ENCODE measurements at regions not wholly inside any gene's neighbourhood (a gene's known extent, or its start where the extent isn't known, plus 50 kb on each side); places are given as distances from the start of the nearest gene placed in this dataset.

GRCh38 chr7:41255113-41255512 is 447.8 kb downstream of the INHBA start:
- H3K9me3 ChIP-seq, result no peaks in the 10 kb centered on the region
- H3K27me3 ChIP-seq, result no peaks in the 10 kb centered on the region
- TF ChIP-seq CTCF (IDR thresholded peaks at IDR 0.05) (no peak), POLR2AphosphoS5 (IDR thresholded peaks at IDR 0.05) (no peak), EP300 (IDR thresholded peaks at IDR 0.05) (no peak), POLR2A (IDR thresholded peaks at IDR 0.05; ENCODE audit: low read depth) (no peak)
- WGBS, result 100% methylated on average over 3 of the region's 3 CpGs
- no peak for DNase-seq (ENCODE audit: extremely low spot score)
- H3K27ac ChIP-seq (replicated peaks in 1 of 4), result no peak overlapping the region
- no peaks in the 10 kb centered on the region for H3K36me3 ChIP-seq
- intact Hi-C loops (cut with DNase I), result no loop called here
- no peaks in the 10 kb centered on the region for H3K4me1 ChIP-seq
- H3K4me3 ChIP-seq, result no peak overlapping the region

- H3K27me3 ChIP-seq, result no peaks in the 10 kb centered on the region
- no peak for DNase-seq (ENCODE audit: extremely low spot score)
- no peaks in the 10 kb centered on the region for H3K36me3 ChIP-seq
- WGBS, result 98% methylated on average over 6 of the region's 6 CpGs
- intact Hi-C loops (cut with DNase I), result no loop called here
- TF ChIP-seq POLR2AphosphoS5 (IDR thresholded peaks at IDR 0.05) (no peak), CTCF (IDR thresholded peaks at IDR 0.05) (no peak), POLR2A (IDR thresholded peaks at IDR 0.05; ENCODE audit: low read depth) (no peak)
- no peaks in the 10 kb centered on the region for H3K4me1 ChIP-seq
- H3K4me3 ChIP-seq, result no peak overlapping the region
- H3K27ac ChIP-seq (replicated peaks in 1 of 4), result no peak overlapping the region
- no peaks in the 10 kb centered on the region for H3K9me3 ChIP-seq
These were observed 449.9 kb downstream of the INHBA start for GRCh38 chr7:41252957-41253356.

- no peak for TF ChIP-seq EP300 (IDR thresholded peaks at IDR 0.05)
- no peak for TF ChIP-seq POLR2AphosphoS5 (IDR thresholded peaks at IDR 0.05)
- no peak for TF ChIP-seq CTCF (IDR thresholded peaks at IDR 0.05)
- TF ChIP-seq POLR2A (IDR thresholded peaks at IDR 0.05; ENCODE audit: low read depth), result no peak
- no peaks in the 10 kb centered on the region for H3K9me3 ChIP-seq
- H3K27ac ChIP-seq (replicated peaks in 1 of 4), result no peak overlapping the region
- no peaks in the 10 kb centered on the region for H3K27me3 ChIP-seq
- no peak overlapping the region for H3K4me3 ChIP-seq
- no peaks in the 10 kb centered on the region for H3K4me1 ChIP-seq
- DNase-seq (ENCODE audit: extremely low spot score), result no peak
- H3K36me3 ChIP-seq, result no peaks in the 10 kb centered on the region
- 72% methylated on average over 1 of the region's 1 CpG for WGBS
- intact Hi-C loops (cut with DNase I), result no loop called here
These were observed 450.3 kb downstream of the INHBA start for GRCh38 chr7:41252551-41252950.

- Histone ChIP-seq H3K9me3 (no peaks in the 10 kb centered on the region), H3K36me3 (no peaks in the 10 kb centered on the region), H3K4me3 (no peak overlapping the region), H3K27ac (replicated peaks in 1 of 4) (no peak overlapping the region), H3K4me1 (no peaks in the 10 kb centered on the region), H3K27me3 (no peaks in the 10 kb centered on the region)
- intact Hi-C loops (cut with DNase I), result no loop called here
- TF ChIP-seq EP300 (IDR thresholded peaks at IDR 0.05), result no peak
- no peak for TF ChIP-seq POLR2A (IDR thresholded peaks at IDR 0.05; ENCODE audit: low read depth)
- TF ChIP-seq POLR2AphosphoS5 (IDR thresholded peaks at IDR 0.05), result no peak
- no peak for TF ChIP-seq CTCF (IDR thresholded peaks at IDR 0.05)
- WGBS, result 95% methylated on average over 5 of the region's 5 CpGs
- DNase-seq (ENCODE audit: extremely low spot score), result no peak
These were observed 455.6 kb downstream of the INHBA start for GRCh38 chr7:41247143-41247865.

GRCh38 chr7:41245916-41246315 is 457.0 kb downstream of the INHBA start:
- Histone ChIP-seq H3K27me3 (no peaks in the 10 kb centered on the region), H3K9me3 (no peaks in the 10 kb centered on the region), H3K4me3 (no peak overlapping the region), H3K4me1 (no peaks in the 10 kb centered on the region), H3K27ac (replicated peaks in 1 of 4) (no peak overlapping the region), H3K36me3 (no peaks in the 10 kb centered on the region)
- no peak for DNase-seq (ENCODE audit: extremely low spot score)
- WGBS, result 100% methylated on average over 1 of the region's 1 CpG
- intact Hi-C loops (cut with DNase I), result no loop called here
- TF ChIP-seq EP300 (IDR thresholded peaks at IDR 0.05) (no peak), POLR2AphosphoS5 (IDR thresholded peaks at IDR 0.05) (no peak), CTCF (IDR thresholded peaks at IDR 0.05) (no peak), POLR2A (IDR thresholded peaks at IDR 0.05; ENCODE audit: low read depth) (no peak)
